Nephron (organoid): ENCODE measurements at regions not wholly inside any gene's neighbourhood (a gene's known extent, or its start where the extent isn't known, plus 50 kb on each side); places are given as distances from the start of the nearest gene placed in this dataset.
A peak's percentile ranks its signal among the peaks of the same experiment; 100 is the strongest.

Source experiments
- H3K27ac Mint-ChIP-seq, 3 experiments: 2 replicates each; pipeline ENCODE4 v1.8.0; 2020; ENCODE audit warnings: mixed read lengths in 3 of 3, mild to moderate bottlenecking in 2 of 3, moderate library complexity in 1 of 3
- H3K27me3 Mint-ChIP-seq: 2 replicates; pipeline ENCODE4 v1.8.0; 2021; ENCODE audit warnings: low read depth, mild to moderate bottlenecking, moderate library complexity, mixed read lengths
- H3K36me3 Mint-ChIP-seq: 2 replicates; pipeline ENCODE4 v1.8.0; 2020; ENCODE audit warnings: low read depth, mixed read lengths
- H3K4me1 Mint-ChIP-seq: 2 replicates; pipeline ENCODE4 v1.8.0; 2020; ENCODE audit warnings: mixed read lengths
- H3K4me3 Mint-ChIP-seq, 3 experiments: 2 replicates each; pipeline ENCODE4 v1.8.0; 2020; ENCODE audit warnings: mild to moderate bottlenecking in 3 of 3, mixed read lengths in 3 of 3, moderate library complexity in 2 of 3
- H3K9me3 Mint-ChIP-seq: 2 replicates; pipeline ENCODE4 v1.8.0; 2020; ENCODE audit warnings: mixed read lengths
- CTCF ChIP-seq, 3 experiments: fragments of 200-600 bp; sonication (generic); IDR thresholded peaks; one replicate each; pipeline ENCODE4 v1.5.0; 2021; ENCODE audit warnings: antibody characterized with exemption in 3 of 3; ENCODE audit not compliant: unreplicated experiment in 3 of 3

- Mint-ChIP-seq H3K27me3 (no peaks in the 10 kb centered on the region), H3K9me3 (no peaks in the 10 kb centered on the region), H3K36me3 (no peaks in the 10 kb centered on the region), H3K27ac (no peak overlapping the region), H3K4me1 (peaks cover 13% of the 10 kb centered on the region), H3K4me3 (no peak overlapping the region)
- TF ChIP-seq CTCF (IDR thresholded peaks at IDR 0.05; ENCODE audit: unreplicated experiment in 3 of 3) = no peak
These were observed 103.3 kb upstream of the BTG1 start for GRCh38 chr12:92248977-92249376.

- no peak for TF ChIP-seq CTCF (IDR thresholded peaks at IDR 0.05; ENCODE audit: unreplicated experiment in 3 of 3)
- peak overlapping the region; percentile 23 to 81 (median 77) for H3K27ac Mint-ChIP-seq
- peaks cover 26% of the 10 kb centered on the region for H3K4me1 Mint-ChIP-seq
- H3K27me3 Mint-ChIP-seq = no peaks in the 10 kb centered on the region
- no peaks in the 10 kb centered on the region for H3K36me3 Mint-ChIP-seq
- H3K4me3 Mint-ChIP-seq = no peak overlapping the region
- H3K9me3 Mint-ChIP-seq = no peaks in the 10 kb centered on the region
These were observed 98.4 kb upstream of the BTG1 start for GRCh38 chr12:92244036-92244435.

GRCh38 chr12:92242907-92243306 is 97.3 kb upstream of the BTG1 start:
- H3K4me1 Mint-ChIP-seq = peaks cover 26% of the 10 kb centered on the region
- H3K27me3 Mint-ChIP-seq = no peaks in the 10 kb centered on the region
- no peaks in the 10 kb centered on the region for H3K9me3 Mint-ChIP-seq
- no peak overlapping the region for H3K4me3 Mint-ChIP-seq
- TF ChIP-seq CTCF (IDR thresholded peaks at IDR 0.05; ENCODE audit: unreplicated experiment in 3 of 3) = no peak
- H3K27ac Mint-ChIP-seq = peak overlapping the region in 2 of 3 experiments; percentile 57 to 77
- no peaks in the 10 kb centered on the region for H3K36me3 Mint-ChIP-seq

GRCh38 chr12:92237762-92238523 is 92.3 kb upstream of the BTG1 start:
- Mint-ChIP-seq H3K27me3 (no peaks in the 10 kb centered on the region), H3K4me1 (peaks cover 15% of the 10 kb centered on the region), H3K4me3 (no peak overlapping the region), H3K27ac (no peak overlapping the region), H3K9me3 (no peaks in the 10 kb centered on the region), H3K36me3 (no peaks in the 10 kb centered on the region)
- TF ChIP-seq CTCF (IDR thresholded peaks at IDR 0.05; ENCODE audit: unreplicated experiment in 3 of 3) = no peak

GRCh38 chr12:92237262-92237661 is 91.6 kb upstream of the BTG1 start:
- H3K4me3 Mint-ChIP-seq = no peak overlapping the region
- H3K36me3 Mint-ChIP-seq = no peaks in the 10 kb centered on the region
- TF ChIP-seq CTCF (IDR thresholded peaks at IDR 0.05; ENCODE audit: unreplicated experiment in 3 of 3) = no peak
- H3K4me1 Mint-ChIP-seq = peaks cover 11% of the 10 kb centered on the region
- H3K9me3 Mint-ChIP-seq = no peaks in the 10 kb centered on the region
- no peak overlapping the region for H3K27ac Mint-ChIP-seq
- no peaks in the 10 kb centered on the region for H3K27me3 Mint-ChIP-seq
